ENCODE measurements at regions not wholly inside any gene's neighbourhood (a gene's known extent, or its start where the extent isn't known, plus 50 kb on each side); places are given as distances from the start of the nearest gene placed in this dataset.

DNA sequence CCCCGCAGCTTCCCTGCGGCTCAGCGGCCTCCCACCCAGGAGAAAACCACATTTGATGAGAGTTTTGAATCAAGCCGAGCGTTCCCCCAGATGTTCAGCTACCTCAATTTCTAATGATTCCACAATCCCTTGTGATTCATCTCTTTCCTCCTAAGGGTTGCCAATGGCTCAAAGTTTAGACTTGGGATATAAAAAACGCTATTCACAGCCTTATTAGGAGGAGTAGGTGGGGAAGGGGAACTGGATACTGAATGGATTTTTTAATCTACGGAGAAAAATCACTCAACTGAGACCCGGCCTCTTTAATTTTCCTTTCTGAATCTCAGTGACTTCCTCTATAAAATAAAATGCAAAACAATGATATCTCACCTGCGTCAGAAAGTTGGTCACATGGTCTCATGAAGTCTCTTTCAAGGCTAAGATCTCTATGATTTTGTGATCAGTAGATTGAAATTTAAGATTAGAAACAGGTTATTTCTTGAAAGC, 192.6 kb upstream of the TCF4 start:
- H3K4me1 ChIP-seq (ENCODE audit: control insufficient read depth in 1 of 2, extremely low read depth in 1 of 2, insufficient read depth in 2 of 2, low read length in 2 of 2): peaks cover 4% of the 10 kb centered on the region in 2 experiments
- Mint-ChIP-seq H3K4me1 (peaks cover 5 to 12% (median 7%) of the 10 kb centered on the region in 3 donors), H3K27ac (no peak overlapping the region), H3K9me3 (no peaks in the 10 kb centered on the region), H3K4me3 (peak overlapping the region in 2 of 3 donors; percentile 51 to 60), H3K27me3 (peaks cover 47 to 52% of the 10 kb centered on the region in 2 donors), H3K36me3 (no peaks in the 10 kb centered on the region)
- ChIA-PET POLR2A (no interaction called here), CTCF (no interaction called here)
- H3K4me3 ChIP-seq (ENCODE audit: control insufficient read depth in 1 of 2, extremely low read depth in 1 of 2, low read length in 1 of 2): no peak overlapping the region
- no peaks in the 10 kb centered on the region for H3K36me3 ChIP-seq (ENCODE audit: control insufficient read depth in 2 of 2, extremely low read depth in 1 of 2, insufficient read depth in 1 of 2, low read length in 1 of 2)
- no peak for DNase-seq
- WGBS (ENCODE audit: insufficient coverage): 11% methylated on average over 3 of the region's 9 CpGs
- H3K27me3 ChIP-seq (replicated peaks in 1 of 2; ENCODE audit: control insufficient read depth in 2 of 2, extremely low read depth in 1 of 2, insufficient read depth in 2 of 2, low read length in 1 of 2): peaks cover 3 to 10% of the 10 kb centered on the region in 2 experiments
- H3K27ac ChIP-seq (ENCODE audit: low read length): no peak overlapping the region
- peak in 1 of 4 experiments; percentile 39 for ATAC-seq (replicated peaks in 1 of 4)
- H3K9me3 ChIP-seq: no peaks in the 10 kb centered on the region

GRCh38 chr18:55779691-55780585, 191.9 kb upstream of the TCF4 start:
- H3K27me3 ChIP-seq (replicated peaks in 1 of 2; ENCODE audit: control insufficient read depth in 2 of 2, extremely low read depth in 1 of 2, insufficient read depth in 2 of 2, low read length in 1 of 2): peaks cover 3 to 10% of the 10 kb centered on the region in 2 experiments
- Mint-ChIP-seq H3K27me3 (peaks cover 52% of the 10 kb centered on the region in 2 donors), H3K4me1 (peaks cover 5 to 12% (median 7%) of the 10 kb centered on the region in 3 donors), H3K9me3 (no peaks in the 10 kb centered on the region), H3K4me3 (peak overlapping the region; percentile 31 to 60 (median 51)), H3K36me3 (no peaks in the 10 kb centered on the region), H3K27ac (no peak overlapping the region)
- WGBS (ENCODE audit: insufficient coverage): 4% methylated on average over 84 of the region's 88 CpGs
- peak overlapping the region in 1 of 2 donors; percentile 80 for H3K4me3 ChIP-seq (ENCODE audit: control insufficient read depth in 1 of 2, extremely low read depth in 1 of 2, low read length in 1 of 2)
- H3K27ac ChIP-seq (ENCODE audit: low read length): no peak overlapping the region
- ChIA-PET CTCF (no interaction called here), POLR2A (no interaction called here)
- DNase-seq (peak in 2 of 35 experiments; percentile 0), ATAC-seq (replicated peaks in 1 of 4) (peak in 2 of 4 experiments; percentile 24 to 26)
- peaks cover 4% of the 10 kb centered on the region in 2 experiments for H3K4me1 ChIP-seq (ENCODE audit: control insufficient read depth in 1 of 2, extremely low read depth in 1 of 2, insufficient read depth in 2 of 2, low read length in 2 of 2)
- H3K9me3 ChIP-seq: no peaks in the 10 kb centered on the region
- no peaks in the 10 kb centered on the region for H3K36me3 ChIP-seq (ENCODE audit: control insufficient read depth in 2 of 2, extremely low read depth in 1 of 2, insufficient read depth in 1 of 2, low read length in 1 of 2)

GRCh38 chr18:55778788-55779690, 191.0 kb upstream of the TCF4 start:
- no peak for DNase-seq
- Histone ChIP-seq H3K36me3 (ENCODE audit: control insufficient read depth in 2 of 2, extremely low read depth in 1 of 2, insufficient read depth in 1 of 2, low read length in 1 of 2) (no peaks in the 10 kb centered on the region), H3K4me1 (ENCODE audit: control insufficient read depth in 1 of 2, extremely low read depth in 1 of 2, insufficient read depth in 2 of 2, low read length in 2 of 2) (peaks cover 4% of the 10 kb centered on the region in 2 experiments), H3K4me3 (ENCODE audit: control insufficient read depth in 1 of 2, extremely low read depth in 1 of 2, low read length in 1 of 2) (peak overlapping the region in 1 of 2 donors; percentile 80), H3K27ac (ENCODE audit: low read length) (no peak overlapping the region), H3K9me3 (no peaks in the 10 kb centered on the region), H3K27me3 (replicated peaks in 1 of 2; ENCODE audit: control insufficient read depth in 2 of 2, extremely low read depth in 1 of 2, insufficient read depth in 2 of 2, low read length in 1 of 2) (peaks cover 3 to 10% of the 10 kb centered on the region in 2 experiments)
- Mint-ChIP-seq H3K4me1 (peaks cover 5 to 12% (median 7%) of the 10 kb centered on the region in 3 donors), H3K9me3 (no peaks in the 10 kb centered on the region), H3K4me3 (peak overlapping the region; percentile 31 to 60 (median 37)), H3K27me3 (peaks cover 50 to 52% of the 10 kb centered on the region in 2 donors), H3K27ac (peak overlapping the region in 1 of 2 donors; percentile 6), H3K36me3 (no peaks in the 10 kb centered on the region)
- 7% methylated on average over 3 of the region's 17 CpGs for WGBS (ENCODE audit: insufficient coverage)
- CTCF ChIA-PET: interaction anchor here in 1 of 2 donors (0.7 kb wide), 1 partner anchor 33 kb away, joined by 3 read pairs; no protein-coding TSS in a partner anchor
- POLR2A ChIA-PET: interaction anchor here in 1 of 2 donors (0.8 kb wide), 1 partner anchor 558 kb away, joined by 14 read pairs; no protein-coding TSS in a partner anchor
- ATAC-seq (replicated peaks in 1 of 4): no peak

- H3K4me1 Mint-ChIP-seq: peaks cover 5 to 12% (median 7%) of the 10 kb centered on the region in 3 donors
- no peaks in the 10 kb centered on the region for H3K36me3 Mint-ChIP-seq
- DNase-seq (no peak), ATAC-seq (replicated peaks in 1 of 4) (no peak)
- ChIA-PET POLR2A (interaction anchor here in 1 of 2 donors (0.8 kb wide), 1 partner anchor 560 kb away, joined by 14 read pairs; no protein-coding TSS in a partner anchor), CTCF (no interaction called here)
- Histone ChIP-seq H3K27ac (ENCODE audit: low read length) (no peak overlapping the region), H3K9me3 (no peaks in the 10 kb centered on the region), H3K4me1 (ENCODE audit: control insufficient read depth in 1 of 2, extremely low read depth in 1 of 2, insufficient read depth in 2 of 2, low read length in 2 of 2) (peaks cover 4% of the 10 kb centered on the region in 2 experiments), H3K27me3 (replicated peaks in 1 of 2; ENCODE audit: control insufficient read depth in 2 of 2, extremely low read depth in 1 of 2, insufficient read depth in 2 of 2, low read length in 1 of 2) (peaks cover 3 to 10% of the 10 kb centered on the region in 2 experiments), H3K4me3 (ENCODE audit: control insufficient read depth in 1 of 2, extremely low read depth in 1 of 2, low read length in 1 of 2) (no peak overlapping the region), H3K36me3 (ENCODE audit: control insufficient read depth in 2 of 2, extremely low read depth in 1 of 2, insufficient read depth in 1 of 2, low read length in 1 of 2) (no peaks in the 10 kb centered on the region)
- H3K27ac Mint-ChIP-seq: no peak overlapping the region
- WGBS (ENCODE audit: insufficient coverage): 95% methylated on average over 3 of the region's 5 CpGs
- H3K27me3 Mint-ChIP-seq: peaks cover 43 to 47% of the 10 kb centered on the region in 2 donors
- H3K4me3 Mint-ChIP-seq: no peak overlapping the region
- no peaks in the 10 kb centered on the region for H3K9me3 Mint-ChIP-seq
Measured at GRCh38 chr18:55777666-55778304, 189.8 kb upstream of the TCF4 start.

GRCh38 chr18:55775972-55776371, 188.0 kb upstream of the TCF4 start:
- POLR2A ChIA-PET: no interaction called here
- no peaks in the 10 kb centered on the region for H3K9me3 Mint-ChIP-seq
- H3K4me1 ChIP-seq (ENCODE audit: control insufficient read depth in 1 of 2, extremely low read depth in 1 of 2, insufficient read depth in 2 of 2, low read length in 2 of 2): peaks cover 4% of the 10 kb centered on the region in 2 experiments
- H3K36me3 ChIP-seq (ENCODE audit: control insufficient read depth in 2 of 2, extremely low read depth in 1 of 2, insufficient read depth in 1 of 2, low read length in 1 of 2): no peaks in the 10 kb centered on the region
- CTCF ChIA-PET: no interaction called here
- H3K27ac ChIP-seq (ENCODE audit: low read length): no peak overlapping the region
- no peaks in the 10 kb centered on the region for H3K9me3 ChIP-seq
- H3K27ac Mint-ChIP-seq: no peak overlapping the region
- peaks cover 5 to 12% (median 7%) of the 10 kb centered on the region in 3 donors for H3K4me1 Mint-ChIP-seq
- DNase-seq (no peak), ATAC-seq (replicated peaks in 1 of 4) (no peak)
- H3K4me3 ChIP-seq (ENCODE audit: control insufficient read depth in 1 of 2, extremely low read depth in 1 of 2, low read length in 1 of 2): no peak overlapping the region
- no CpG with 5 or more reads among the region's 2 CpGs for WGBS (ENCODE audit: insufficient coverage)
- H3K27me3 ChIP-seq (replicated peaks in 1 of 2; ENCODE audit: control insufficient read depth in 2 of 2, extremely low read depth in 1 of 2, insufficient read depth in 2 of 2, low read length in 1 of 2): peaks cover 3 to 10% of the 10 kb centered on the region in 2 experiments
- peaks cover 29 to 35% of the 10 kb centered on the region in 2 donors for H3K27me3 Mint-ChIP-seq
- H3K4me3 Mint-ChIP-seq: no peak overlapping the region
- H3K36me3 Mint-ChIP-seq: no peaks in the 10 kb centered on the region
